SK-N-SH (cell line): ENCODE measurements at regions not wholly inside any gene's neighbourhood (a gene's known extent, or its start where the extent isn't known, plus 50 kb on each side); places are given as distances from the start of the nearest gene placed in this dataset.

ENCODE experiments used
- CTCF ChIA-PET: fragments of 300-600, 350-600 bp; formaldehyde crosslinking; extraction: SDS; loops from one replicate; lab custom pipeline; 2021; lab: Yijun Ruan, JAX
- POLR2A ChIA-PET: fragments of 350-600 bp; sonication (Branson Sonifier 250); formaldehyde crosslinking; extraction: SDS; loops from one replicate; lab custom pipeline; 2020; ENCODE audit warnings: antibody characterized with exemption, inconsistent platforms; lab: Yijun Ruan, JAX
- DNase-seq: peaks from one replicate; pipeline ENCODE4 v3.0.0; 2012
- H2AFZ ChIP-seq: fragments of 200-600 bp; sonication (generic); 2 replicates; pipeline ENCODE4 v1.8.1; 2016; ENCODE audit warnings: antibody characterized with exemption, mild to moderate bottlenecking, low read depth
- H3F3A ChIP-seq: fragments of 200-600 bp; sonication (generic); replicated peaks from 2 replicates; pipeline ENCODE3; 2016; ENCODE audit warnings: antibody characterized with exemption, mild to moderate bottlenecking; ENCODE audit not compliant: insufficient read depth
- H3K27ac ChIP-seq, 2 experiments: fragments of 200-500 bp in 1 of 2; fragments of 200-600 bp in 1 of 2; sonication (Bioruptor generic) in 1 of 2; sonication (generic), shearing (Covaris generic) in 1 of 2; 2 replicates each; pipeline versions ENCODE4 v1.5.1 to v1.6.1; 2014 to 2016; ENCODE audit warnings: low read depth in 2 of 2, inconsistent platforms in 1 of 2, low read length in 1 of 2, mild to moderate bottlenecking in 1 of 2, mixed read lengths in 1 of 2
- H3K27me3 ChIP-seq: fragments of 200-600 bp; sonication (generic), shearing (Covaris generic); 2 replicates; pipeline ENCODE4 v1.6.1; 2016; ENCODE audit warnings: mixed run types; ENCODE audit not compliant: insufficient read depth
- H3K36me3 ChIP-seq, 2 experiments: fragments of 200-500 bp in 1 of 2; fragments of 200-600 bp in 1 of 2; sonication (Bioruptor generic) in 1 of 2; sonication (generic) in 1 of 2; replicated peaks in 1 of 2; 2 replicates each; pipeline versions ENCODE3 to v1.5.1; 2014 to 2016; ENCODE audit warnings: low read length in 1 of 2, mild to moderate bottlenecking in 1 of 2; ENCODE audit not compliant: insufficient read depth in 2 of 2, control insufficient read depth in 1 of 2
- H3K4me1 ChIP-seq, 2 experiments: fragments of 200-500 bp in 1 of 2; fragments of 200-600 bp in 1 of 2; sonication (Bioruptor generic) in 1 of 2; sonication (generic), shearing (Covaris generic) in 1 of 2; 2 replicates each; pipeline versions ENCODE4 v1.5.1 to v1.6.1; 2014 to 2016; ENCODE audit warnings: low read depth in 1 of 2, low read length in 1 of 2, mixed run types in 1 of 2; ENCODE audit not compliant: insufficient read depth in 2 of 2, control insufficient read depth in 1 of 2
- H3K4me2 ChIP-seq: fragments of 200-600 bp; sonication (generic), shearing (Covaris generic); 2 replicates; pipeline ENCODE4 v1.6.1; 2017; ENCODE audit warnings: mixed run types
- H3K4me3 ChIP-seq, 2 experiments: fragments of 200-500 bp in 1 of 2; fragments of 200-600 bp in 1 of 2; sonication (Bioruptor generic) in 1 of 2; sonication (generic), shearing (Covaris generic) in 1 of 2; 2 replicates each; pipeline versions ENCODE4 v1.5.1 to v1.8.1; 2014 to 2016; ENCODE audit warnings: low read depth in 2 of 2, inconsistent platforms in 1 of 2, low read length in 1 of 2, mild to moderate bottlenecking in 1 of 2, mixed read lengths in 1 of 2, moderate library complexity in 1 of 2
- H3K79me2 ChIP-seq: fragments of 200-600 bp; sonication (generic); 2 replicates; pipeline ENCODE4 v1.8.1; 2017; ENCODE audit warnings: mild to moderate bottlenecking; ENCODE audit not compliant: insufficient read depth
- H3K9ac ChIP-seq: fragments of 200-600 bp; sonication (generic); 2 replicates; pipeline ENCODE4 v1.6.1; 2017; ENCODE audit warnings: mixed run types
- H3K9me2 ChIP-seq: fragments of 200-600 bp; sonication (generic); 2 replicates; pipeline ENCODE4 v1.6.1; 2017; ENCODE audit warnings: mixed run types
- H3K9me3 ChIP-seq: fragments of 200-600 bp; sonication (generic); 2 replicates; pipeline ENCODE4 v1.6.1; 2017; ENCODE audit warnings: mixed run types, mild to moderate bottlenecking, moderate library complexity
- H4K20me1 ChIP-seq: fragments of 200-600 bp; sonication (generic); 2 replicates; pipeline ENCODE4 v1.6.1; 2017; ENCODE audit warnings: mild to moderate bottlenecking, mixed run types; ENCODE audit not compliant: insufficient read depth
- CHD2 ChIP-seq: fragments of 150-350 bp; IDR thresholded peaks from 2 replicates; pipeline ENCODE4 v1.6.1; 2018; ENCODE audit warnings: low read length; ENCODE audit not compliant: partially characterized antibody
- FOSL2 ChIP-seq: IDR thresholded peaks from 2 replicates; pipeline ENCODE4 v1.4.0; 2012; ENCODE audit warnings: low read depth, mild to moderate bottlenecking, moderate library complexity, borderline replicate concordance
- FOXJ3 ChIP-seq: sonication (generic); formaldehyde crosslinking; IDR thresholded peaks from 2 replicates; pipeline ENCODE4 v1.5.1; 2020; ENCODE audit warnings: mild to moderate bottlenecking, missing genetic modification reagents
- GABPA ChIP-seq: IDR thresholded peaks from 2 replicates; pipeline ENCODE4 v1.4.0; 2012; ENCODE audit warnings: low read depth, mild to moderate bottlenecking
- GATA2 ChIP-seq: sonication (generic); formaldehyde crosslinking; IDR thresholded peaks from 2 replicates; pipeline ENCODE4 v1.5.0; 2020; ENCODE audit warnings: mild to moderate bottlenecking, missing genetic modification reagents
- MXI1 ChIP-seq: IDR thresholded peaks from 2 replicates; pipeline ENCODE4 v1.6.1; 2012; ENCODE audit warnings: mild to moderate bottlenecking, low read depth, low read length, improper control_type of control experiment
- NRF1 ChIP-seq: IDR thresholded peaks from 2 replicates; pipeline ENCODE4 v1.6.1; 2012; ENCODE audit warnings: low read depth, mild to moderate bottlenecking, low read length
- RCOR1 ChIP-seq: fragments of 150-350 bp; IDR thresholded peaks from 2 replicates; pipeline ENCODE4 v1.6.1; 2017; ENCODE audit warnings: antibody characterized with exemption, low read length
- TEAD4 ChIP-seq: IDR thresholded peaks from 2 replicates; pipeline ENCODE4 v1.4.0; 2012; ENCODE audit warnings: mild to moderate bottlenecking, borderline replicate concordance; ENCODE audit not compliant: insufficient read depth
- WGBS: methylation state at CpG from one replicate; pipeline ENCODE4 v1.1.6; 2017; ENCODE audit warnings: low lambda C conversion rate; 5-methylcytosine and 5-hydroxymethylcytosine counted together
- TF ChIP-seq, protein P1 (sequence below): IDR thresholded peaks from 2 replicates; pipeline ENCODE4 v1.6.1; 2012; ENCODE audit warnings: mild to moderate bottlenecking, low read depth, low read length, moderate library complexity
- TF ChIP-seq, protein P2 (sequence below): fragments of 150-350 bp; IDR thresholded peaks from 2 replicates; pipeline ENCODE4 v1.6.1; 2016; ENCODE audit warnings: mild to moderate bottlenecking, low read depth, low read length
- TF ChIP-seq, protein P3 (sequence below): IDR thresholded peaks from 2 replicates; pipeline ENCODE4; 2012
- TF ChIP-seq, protein P4 (sequence below): fragments of 200-600 bp; sonication (generic); IDR thresholded peaks from 2 replicates; pipeline ENCODE4 v1.6.1; 2017; ENCODE audit warnings: antibody characterized with exemption, mild to moderate bottlenecking, moderate library complexity

DNA sequence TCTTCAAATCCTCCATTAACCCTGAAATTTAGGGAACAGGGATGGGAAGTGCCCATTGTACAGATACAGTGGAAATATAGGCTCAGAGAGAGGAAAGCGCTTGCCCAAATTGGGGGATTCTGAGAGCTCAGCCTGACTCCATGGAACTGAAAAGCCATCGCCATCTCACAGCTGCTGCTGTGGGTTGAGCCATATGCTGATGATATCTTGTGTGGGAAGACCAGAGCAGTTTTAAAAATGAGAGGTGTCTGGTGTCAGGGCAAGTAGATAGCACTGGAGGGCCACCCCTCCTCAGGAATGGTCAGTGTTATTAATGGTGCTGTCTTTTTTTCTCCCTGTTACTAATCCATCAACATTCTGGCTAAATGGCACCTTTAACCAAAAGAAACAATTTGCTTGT is 50.9 kb upstream of the C5orf58 start (continued):
- TF ChIP-seq, protein P1, sequence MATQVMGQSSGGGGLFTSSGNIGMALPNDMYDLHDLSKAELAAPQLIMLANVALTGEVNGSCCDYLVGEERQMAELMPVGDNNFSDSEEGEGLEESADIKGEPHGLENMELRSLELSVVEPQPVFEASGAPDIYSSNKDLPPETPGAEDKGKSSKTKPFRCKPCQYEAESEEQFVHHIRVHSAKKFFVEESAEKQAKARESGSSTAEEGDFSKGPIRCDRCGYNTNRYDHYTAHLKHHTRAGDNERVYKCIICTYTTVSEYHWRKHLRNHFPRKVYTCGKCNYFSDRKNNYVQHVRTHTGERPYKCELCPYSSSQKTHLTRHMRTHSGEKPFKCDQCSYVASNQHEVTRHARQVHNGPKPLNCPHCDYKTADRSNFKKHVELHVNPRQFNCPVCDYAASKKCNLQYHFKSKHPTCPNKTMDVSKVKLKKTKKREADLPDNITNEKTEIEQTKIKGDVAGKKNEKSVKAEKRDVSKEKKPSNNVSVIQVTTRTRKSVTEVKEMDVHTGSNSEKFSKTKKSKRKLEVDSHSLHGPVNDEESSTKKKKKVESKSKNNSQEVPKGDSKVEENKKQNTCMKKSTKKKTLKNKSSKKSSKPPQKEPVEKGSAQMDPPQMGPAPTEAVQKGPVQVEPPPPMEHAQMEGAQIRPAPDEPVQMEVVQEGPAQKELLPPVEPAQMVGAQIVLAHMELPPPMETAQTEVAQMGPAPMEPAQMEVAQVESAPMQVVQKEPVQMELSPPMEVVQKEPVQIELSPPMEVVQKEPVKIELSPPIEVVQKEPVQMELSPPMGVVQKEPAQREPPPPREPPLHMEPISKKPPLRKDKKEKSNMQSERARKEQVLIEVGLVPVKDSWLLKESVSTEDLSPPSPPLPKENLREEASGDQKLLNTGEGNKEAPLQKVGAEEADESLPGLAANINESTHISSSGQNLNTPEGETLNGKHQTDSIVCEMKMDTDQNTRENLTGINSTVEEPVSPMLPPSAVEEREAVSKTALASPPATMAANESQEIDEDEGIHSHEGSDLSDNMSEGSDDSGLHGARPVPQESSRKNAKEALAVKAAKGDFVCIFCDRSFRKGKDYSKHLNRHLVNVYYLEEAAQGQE = no peak
- TF ChIP-seq GATA2 (CRISPR knock-in tag) (peak; percentile 93), FOXJ3 (CRISPR knock-in tag) (0 out of 2 replicates have a peak, but pooled peaks have one; percentile 3), TEAD4 (no peak), NRF1 (no peak), FOSL2 (no peak), RCOR1 (peak; percentile 90), CHD2 (peak; percentile 63), GABPA (no peak)
- TF ChIP-seq, protein P2, sequence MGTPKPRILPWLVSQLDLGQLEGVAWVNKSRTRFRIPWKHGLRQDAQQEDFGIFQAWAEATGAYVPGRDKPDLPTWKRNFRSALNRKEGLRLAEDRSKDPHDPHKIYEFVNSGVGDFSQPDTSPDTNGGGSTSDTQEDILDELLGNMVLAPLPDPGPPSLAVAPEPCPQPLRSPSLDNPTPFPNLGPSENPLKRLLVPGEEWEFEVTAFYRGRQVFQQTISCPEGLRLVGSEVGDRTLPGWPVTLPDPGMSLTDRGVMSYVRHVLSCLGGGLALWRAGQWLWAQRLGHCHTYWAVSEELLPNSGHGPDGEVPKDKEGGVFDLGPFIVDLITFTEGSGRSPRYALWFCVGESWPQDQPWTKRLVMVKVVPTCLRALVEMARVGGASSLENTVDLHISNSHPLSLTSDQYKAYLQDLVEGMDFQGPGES = no peak
- TF ChIP-seq, protein P3, sequence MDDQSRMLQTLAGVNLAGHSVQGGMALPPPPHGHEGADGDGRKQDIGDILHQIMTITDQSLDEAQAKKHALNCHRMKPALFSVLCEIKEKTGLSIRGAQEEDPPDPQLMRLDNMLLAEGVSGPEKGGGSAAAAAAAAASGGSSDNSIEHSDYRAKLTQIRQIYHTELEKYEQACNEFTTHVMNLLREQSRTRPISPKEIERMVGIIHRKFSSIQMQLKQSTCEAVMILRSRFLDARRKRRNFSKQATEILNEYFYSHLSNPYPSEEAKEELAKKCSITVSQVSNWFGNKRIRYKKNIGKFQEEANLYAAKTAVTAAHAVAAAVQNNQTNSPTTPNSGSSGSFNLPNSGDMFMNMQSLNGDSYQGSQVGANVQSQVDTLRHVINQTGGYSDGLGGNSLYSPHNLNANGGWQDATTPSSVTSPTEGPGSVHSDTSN = no peak
- TF ChIP-seq, protein P4, sequence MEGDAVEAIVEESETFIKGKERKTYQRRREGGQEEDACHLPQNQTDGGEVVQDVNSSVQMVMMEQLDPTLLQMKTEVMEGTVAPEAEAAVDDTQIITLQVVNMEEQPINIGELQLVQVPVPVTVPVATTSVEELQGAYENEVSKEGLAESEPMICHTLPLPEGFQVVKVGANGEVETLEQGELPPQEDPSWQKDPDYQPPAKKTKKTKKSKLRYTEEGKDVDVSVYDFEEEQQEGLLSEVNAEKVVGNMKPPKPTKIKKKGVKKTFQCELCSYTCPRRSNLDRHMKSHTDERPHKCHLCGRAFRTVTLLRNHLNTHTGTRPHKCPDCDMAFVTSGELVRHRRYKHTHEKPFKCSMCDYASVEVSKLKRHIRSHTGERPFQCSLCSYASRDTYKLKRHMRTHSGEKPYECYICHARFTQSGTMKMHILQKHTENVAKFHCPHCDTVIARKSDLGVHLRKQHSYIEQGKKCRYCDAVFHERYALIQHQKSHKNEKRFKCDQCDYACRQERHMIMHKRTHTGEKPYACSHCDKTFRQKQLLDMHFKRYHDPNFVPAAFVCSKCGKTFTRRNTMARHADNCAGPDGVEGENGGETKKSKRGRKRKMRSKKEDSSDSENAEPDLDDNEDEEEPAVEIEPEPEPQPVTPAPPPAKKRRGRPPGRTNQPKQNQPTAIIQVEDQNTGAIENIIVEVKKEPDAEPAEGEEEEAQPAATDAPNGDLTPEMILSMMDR = no peak

DNA sequence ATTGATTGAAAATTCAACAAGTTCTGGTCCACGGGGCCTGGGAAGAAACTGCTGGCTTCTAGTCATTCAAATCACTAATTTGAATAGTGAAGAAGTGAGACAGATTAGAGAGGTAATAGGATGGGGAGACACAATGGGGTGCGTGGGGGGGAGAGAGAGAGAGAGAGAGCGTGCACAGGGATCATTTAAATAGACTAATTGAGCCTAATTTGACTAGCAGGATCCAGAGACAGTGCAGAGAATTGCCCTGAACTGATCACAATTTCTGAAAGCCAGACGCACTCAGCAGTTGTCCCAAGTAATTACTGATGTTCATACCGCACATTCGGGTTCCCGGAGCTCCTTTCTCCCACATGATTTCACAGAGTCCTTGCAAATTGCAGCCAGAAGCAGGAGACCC is 50.3 kb upstream of the C5orf58 start:
- 57% methylated on average over 7 of the region's 7 CpGs for WGBS
- no peak overlapping the region for H3K9ac ChIP-seq
- no peaks in the 10 kb centered on the region for H3K9me3 ChIP-seq
- no peaks in the 10 kb centered on the region for H3K79me2 ChIP-seq
- H3F3A ChIP-seq = no peaks in the 10 kb centered on the region
- no peak overlapping the region for H2AFZ ChIP-seq
- H4K20me1 ChIP-seq = no peaks in the 10 kb centered on the region
- DNase-seq = peak; percentile 31
- no peaks in the 10 kb centered on the region for H3K36me3 ChIP-seq
- no peak overlapping the region for H3K4me2 ChIP-seq
- H3K4me3 ChIP-seq = no peak overlapping the region
- H3K27ac ChIP-seq = peak overlapping the region in 1 of 2 experiments; percentile 85; a peak in 2 of 4 replicates
- CTCF ChIA-PET = interaction anchor here (0.6 to 7.8 kb wide), 14 partner anchors 10 to 1352 kb away, joined by 3 to 201 read pairs (median 12); partner anchors contain the start of gene FOXI1
- POLR2A ChIA-PET = no interaction called here
- no peaks in the 10 kb centered on the region for H3K27me3 ChIP-seq
- H3K4me1 ChIP-seq = peaks cover 0 to 27% of the 10 kb centered on the region in 2 experiments; a peak in 2 of 4 replicates
- peak; percentile 17; the same call in 1 of the 2 replicates for TF ChIP-seq MXI1
- 0 out of 2 replicates have a peak, but pooled peaks have one; percentile 4 for TF ChIP-seq FOXJ3 (CRISPR knock-in tag)
- TF ChIP-seq, protein P1 = no peak
- H3K9me2 ChIP-seq = no peaks in the 10 kb centered on the region
